ENCODE measurements at regions not wholly inside any gene's neighbourhood (a gene's known extent, or its start where the extent isn't known, plus 50 kb on each side); places are given as distances from the start of the nearest gene placed in this dataset.
A peak's percentile ranks its signal among the peaks of the same experiment; 100 is the strongest.

DNA sequence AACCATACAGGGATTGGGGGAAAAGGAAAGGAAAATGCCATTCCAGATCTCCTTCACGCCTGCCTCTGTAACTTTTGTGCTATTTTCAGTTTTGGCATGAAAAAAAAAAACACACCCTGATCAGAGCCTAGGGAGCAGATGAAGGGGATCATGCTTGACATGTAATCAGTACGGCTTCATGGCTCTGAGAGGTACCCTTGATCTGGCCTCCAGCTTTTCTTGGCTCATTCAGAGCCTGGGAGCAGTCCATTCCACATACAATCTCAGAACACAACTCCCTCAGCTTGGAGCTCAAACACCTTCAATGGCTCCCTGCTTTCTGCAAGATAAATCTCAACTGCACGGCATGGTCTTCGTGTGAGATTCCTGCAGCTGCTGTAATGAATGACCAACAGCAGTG, 422.8 kb upstream of the ZMIZ1 start:
- POLR2A ChIA-PET, result no interaction called here
- H3K27ac Mint-ChIP-seq, result no peak overlapping the region
- DNase-seq, result no peak
- peaks cover 0 to 10% (median 5%) of the 10 kb centered on the region in 9 donors for H3K9me3 Mint-ChIP-seq
- peaks cover 0 to 12% (median 0%) of the 10 kb centered on the region in 3 donors for H3K36me3 Mint-ChIP-seq
- ATAC-seq, result no peak
- H3K4me1 Mint-ChIP-seq, result peaks cover 0 to 7% (median 1%) of the 10 kb centered on the region in 4 donors
- no peak overlapping the region for H3K4me3 Mint-ChIP-seq
- peaks cover 4 to 33% (median 10%) of the 10 kb centered on the region in 5 donors for H3K27me3 Mint-ChIP-seq

DNA sequence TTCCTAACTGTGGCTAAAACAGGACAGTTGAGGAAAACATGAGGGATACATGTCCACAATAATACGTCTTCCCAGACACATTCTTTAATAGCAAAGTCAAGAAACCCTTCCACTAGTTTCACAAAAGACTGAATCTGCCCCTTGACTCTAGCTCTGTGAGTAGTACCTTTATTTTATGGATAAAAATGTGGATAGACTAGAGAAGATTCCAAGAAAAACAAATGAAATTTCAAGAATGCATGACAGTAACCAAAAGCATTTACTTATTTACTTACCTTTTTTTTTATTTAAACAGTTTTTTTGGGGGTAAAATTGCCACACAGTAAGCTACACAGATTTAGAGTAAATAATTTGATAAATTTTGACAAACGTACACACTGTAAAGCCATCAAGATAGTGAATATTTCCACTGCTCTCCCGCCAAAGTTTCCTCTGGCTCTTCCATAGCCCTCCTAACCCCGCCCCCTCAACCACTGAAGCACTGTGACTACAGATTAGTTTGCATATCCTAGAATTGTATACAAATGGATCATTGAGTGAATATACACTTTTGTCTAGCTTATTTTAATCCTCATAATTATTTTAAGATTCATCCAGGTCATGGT, 420.4 kb upstream of the ZMIZ1 start:
- DNase-seq (no peak), ATAC-seq (no peak)
- peaks cover 7 to 54% (median 23%) of the 10 kb centered on the region in 5 donors for H3K27me3 Mint-ChIP-seq
- H3K36me3 Mint-ChIP-seq, result peaks cover 0 to 12% (median 0%) of the 10 kb centered on the region in 3 donors
- POLR2A ChIA-PET, result no interaction called here
- H3K9me3 Mint-ChIP-seq, result peaks cover 0 to 10% (median 5%) of the 10 kb centered on the region in 9 donors
- H3K4me3 Mint-ChIP-seq, result no peak overlapping the region
- no peak overlapping the region for H3K27ac Mint-ChIP-seq
- H3K4me1 Mint-ChIP-seq, result peaks cover 0 to 3% (median 0%) of the 10 kb centered on the region in 4 donors

DNA sequence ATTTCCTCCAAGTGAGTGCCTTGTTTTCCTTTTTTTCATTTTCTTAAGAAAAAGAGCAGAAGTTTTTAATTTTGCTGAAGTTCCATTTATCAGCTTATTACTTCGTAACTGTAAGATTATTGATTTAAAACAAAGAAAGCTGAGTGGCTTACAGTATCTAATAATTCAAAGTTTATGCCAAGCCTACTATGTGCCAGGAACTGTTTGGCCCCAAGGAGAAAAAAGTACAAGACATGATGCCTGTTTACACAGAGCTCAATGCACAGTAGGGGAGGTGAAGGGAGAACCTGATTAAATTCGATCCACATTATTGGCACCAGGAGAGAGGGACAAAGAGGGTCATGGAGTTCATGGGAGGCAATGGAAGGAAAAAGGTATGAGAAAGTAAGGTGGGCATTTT, 419.3 kb upstream of the ZMIZ1 start:
- H3K4me1 Mint-ChIP-seq, result peaks cover 0 to 3% (median 0%) of the 10 kb centered on the region in 4 donors
- DNase-seq (no peak), ATAC-seq (no peak)
- peaks cover 0 to 10% (median 5%) of the 10 kb centered on the region in 9 donors for H3K9me3 Mint-ChIP-seq
- H3K36me3 Mint-ChIP-seq, result peaks cover 0 to 12% (median 0%) of the 10 kb centered on the region in 3 donors
- no peak overlapping the region for H3K4me3 Mint-ChIP-seq
- peaks cover 7 to 65% (median 22%) of the 10 kb centered on the region in 5 donors for H3K27me3 Mint-ChIP-seq
- H3K27ac Mint-ChIP-seq, result no peak overlapping the region
- POLR2A ChIA-PET, result no interaction called here

DNA sequence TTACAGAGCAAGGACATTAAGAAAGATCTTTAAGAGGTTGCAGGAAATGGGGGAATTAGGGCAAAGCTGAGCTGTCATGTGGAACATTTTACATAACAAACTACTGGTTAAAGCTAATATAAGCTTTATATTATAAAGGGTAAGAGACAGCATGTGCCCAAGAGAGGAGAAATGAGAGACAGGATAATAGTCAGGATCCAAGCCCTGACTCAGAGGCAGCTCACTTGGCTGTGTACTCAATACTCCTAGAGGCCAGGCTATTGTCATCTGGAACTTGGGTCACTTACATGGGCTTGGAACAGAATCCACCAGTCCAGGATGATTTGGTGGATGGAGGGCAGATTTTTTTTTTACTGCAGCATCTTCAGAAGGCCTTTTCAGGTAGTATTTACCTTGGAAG, 418.6 kb upstream of the ZMIZ1 start:
- peaks cover 0 to 3% (median 0%) of the 10 kb centered on the region in 9 donors for H3K9me3 Mint-ChIP-seq
- H3K27me3 Mint-ChIP-seq, result peaks cover 8 to 66% (median 25%) of the 10 kb centered on the region in 5 donors
- H3K4me3 Mint-ChIP-seq, result no peak overlapping the region
- H3K36me3 Mint-ChIP-seq, result peaks cover 0 to 5% (median 0%) of the 10 kb centered on the region in 3 donors
- DNase-seq, result no peak
- H3K4me1 Mint-ChIP-seq, result peaks cover 0 to 3% (median 0%) of the 10 kb centered on the region in 4 donors
- H3K27ac Mint-ChIP-seq, result no peak overlapping the region
- POLR2A ChIA-PET, result no interaction called here
- ATAC-seq, result no peak

DNA sequence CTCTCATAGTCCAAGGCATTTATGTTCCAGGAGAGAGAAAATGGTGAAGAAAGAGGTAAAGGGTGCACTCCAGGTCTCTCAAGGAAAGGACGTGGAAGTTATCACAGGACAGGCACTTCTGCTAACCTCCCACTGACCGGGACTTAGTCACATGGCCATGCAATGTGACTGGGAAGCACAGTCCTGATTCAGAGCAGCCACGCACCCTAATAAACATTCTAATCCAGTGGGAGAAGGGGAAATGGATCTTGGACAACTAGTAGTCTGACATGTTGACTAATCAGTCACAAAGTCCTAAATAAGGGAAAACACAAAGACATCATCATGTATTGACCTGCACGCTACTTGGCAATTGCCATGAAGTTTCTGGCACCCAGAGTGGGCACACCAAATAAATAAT, 417.5 kb upstream of the ZMIZ1 start:
- POLR2A ChIA-PET, result no interaction called here
- no peak overlapping the region for H3K27ac Mint-ChIP-seq
- no peak for DNase-seq
- peaks cover 10 to 66% (median 23%) of the 10 kb centered on the region in 5 donors for H3K27me3 Mint-ChIP-seq
- H3K9me3 Mint-ChIP-seq, result no peaks in the 10 kb centered on the region
- no peaks in the 10 kb centered on the region for H3K36me3 Mint-ChIP-seq
- H3K4me1 Mint-ChIP-seq, result peaks cover 0 to 3% (median 0%) of the 10 kb centered on the region in 4 donors
- no peak overlapping the region for H3K4me3 Mint-ChIP-seq
- no peak for ATAC-seq

- POLR2A ChIA-PET, result no interaction called here
- Mint-ChIP-seq H3K27ac (no peak overlapping the region), H3K36me3 (no peaks in the 10 kb centered on the region), H3K4me3 (no peak overlapping the region), H3K9me3 (no peaks in the 10 kb centered on the region), H3K27me3 (peaks cover 6 to 52% (median 23%) of the 10 kb centered on the region in 5 donors), H3K4me1 (no peaks in the 10 kb centered on the region)
- ATAC-seq, result no peak
- no peak for DNase-seq
Measured at GRCh38 chr10:78653555-78653954, 415.2 kb upstream of the ZMIZ1 start.

GRCh38 chr10:78654047-78654590, 414.6 kb upstream of the ZMIZ1 start:
- H3K4me1 Mint-ChIP-seq, result no peaks in the 10 kb centered on the region
- H3K36me3 Mint-ChIP-seq, result no peaks in the 10 kb centered on the region
- H3K9me3 Mint-ChIP-seq, result no peaks in the 10 kb centered on the region
- ATAC-seq (no peak), DNase-seq (no peak)
- H3K4me3 Mint-ChIP-seq, result no peak overlapping the region
- H3K27me3 Mint-ChIP-seq, result peaks cover 6 to 51% (median 23%) of the 10 kb centered on the region in 5 donors
- POLR2A ChIA-PET, result no interaction called here
- H3K27ac Mint-ChIP-seq, result no peak overlapping the region

GRCh38 chr10:78655979-78656378, 412.8 kb upstream of the ZMIZ1 start:
- Mint-ChIP-seq H3K4me1 (no peaks in the 10 kb centered on the region), H3K36me3 (no peaks in the 10 kb centered on the region), H3K9me3 (no peaks in the 10 kb centered on the region), H3K4me3 (no peak overlapping the region), H3K27me3 (peaks cover 4 to 32% (median 18%) of the 10 kb centered on the region in 5 donors), H3K27ac (no peak overlapping the region)
- POLR2A ChIA-PET, result no interaction called here
- ATAC-seq (no peak), DNase-seq (no peak)

DNA sequence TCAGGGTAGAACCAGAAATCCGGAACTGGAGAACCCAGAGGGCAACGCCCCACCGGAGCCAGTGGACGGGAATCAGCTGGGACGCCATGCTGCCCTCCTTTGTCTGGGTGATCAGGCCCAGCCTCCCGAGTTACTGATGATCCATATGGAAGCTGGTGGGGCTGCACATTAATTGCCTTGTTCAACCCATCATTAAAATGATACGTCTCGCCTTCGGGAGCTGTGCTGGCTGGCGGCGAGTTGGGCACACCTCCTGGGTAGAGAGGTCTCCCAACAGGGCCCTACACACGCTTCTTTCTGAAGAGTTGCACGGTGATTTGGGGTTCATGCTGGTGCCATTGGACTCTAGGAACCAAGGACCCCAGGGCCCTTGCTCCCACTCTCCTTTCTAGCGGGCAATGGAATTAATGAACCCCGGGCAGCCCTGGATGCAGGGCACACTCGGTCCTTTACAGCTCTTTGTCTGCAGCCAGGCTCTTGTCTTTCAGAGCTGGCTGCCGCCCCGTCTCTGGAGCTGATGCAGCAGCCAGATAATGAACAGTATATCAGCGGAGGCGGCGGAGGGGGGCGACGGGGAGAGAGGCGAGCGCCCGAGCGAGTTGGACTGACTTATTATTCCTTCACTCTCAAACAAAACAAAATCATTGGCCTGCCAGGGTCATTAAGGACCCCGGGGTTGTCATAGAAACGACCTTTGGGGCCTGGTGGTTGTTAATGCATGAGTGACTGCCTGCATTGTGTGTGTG, 412.2 kb upstream of the ZMIZ1 start:
- Mint-ChIP-seq H3K27ac (no peak overlapping the region), H3K9me3 (no peaks in the 10 kb centered on the region), H3K4me1 (no peaks in the 10 kb centered on the region), H3K27me3 (peaks cover 7 to 26% (median 14%) of the 10 kb centered on the region in 5 donors), H3K4me3 (no peak overlapping the region), H3K36me3 (no peaks in the 10 kb centered on the region)
- ATAC-seq, result no peak
- DNase-seq, result no peak
- POLR2A ChIA-PET, result no interaction called here

DNA sequence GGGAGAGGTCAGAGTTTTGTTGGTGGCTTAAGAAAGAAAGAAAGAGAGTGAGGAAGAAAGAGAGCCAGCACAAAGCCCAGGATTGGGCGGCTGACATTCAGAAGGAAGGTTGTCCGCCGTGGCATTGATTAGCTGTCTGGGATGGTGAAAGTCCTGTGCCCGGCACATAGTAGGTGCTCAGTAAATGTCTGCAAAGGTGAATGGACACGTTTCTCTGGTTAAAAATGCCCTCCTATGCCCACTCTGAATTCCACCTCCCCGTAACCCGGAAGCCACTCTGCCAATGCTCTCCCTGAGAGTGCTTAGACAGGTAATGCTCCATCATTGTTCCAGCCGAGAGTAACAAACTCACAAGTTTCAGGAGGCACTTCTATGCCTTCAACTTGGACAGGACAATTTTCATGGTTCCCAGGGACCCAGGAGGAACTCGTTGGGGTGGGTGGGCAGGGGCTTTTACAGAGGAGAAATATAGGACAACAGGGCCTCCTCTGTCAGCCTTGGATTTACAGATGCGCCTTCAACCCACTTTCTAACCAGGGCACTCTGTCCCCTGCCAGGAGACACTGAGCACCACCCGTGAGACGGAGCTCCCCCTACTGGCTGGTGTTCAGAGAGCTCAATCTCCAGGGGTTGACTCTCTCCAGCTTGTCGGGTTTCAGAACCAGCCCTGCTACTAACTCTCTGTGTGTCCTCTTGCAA, 411.5 kb upstream of the ZMIZ1 start:
- POLR2A ChIA-PET, result no interaction called here
- Mint-ChIP-seq H3K36me3 (no peaks in the 10 kb centered on the region), H3K9me3 (no peaks in the 10 kb centered on the region), H3K4me3 (no peak overlapping the region), H3K27me3 (peaks cover 10 to 21% (median 14%) of the 10 kb centered on the region in 5 donors), H3K27ac (no peak overlapping the region), H3K4me1 (no peaks in the 10 kb centered on the region)
- ATAC-seq (peak; percentile 62 to 73), DNase-seq (peak; percentile 11 to 74 (median 47))

DNA sequence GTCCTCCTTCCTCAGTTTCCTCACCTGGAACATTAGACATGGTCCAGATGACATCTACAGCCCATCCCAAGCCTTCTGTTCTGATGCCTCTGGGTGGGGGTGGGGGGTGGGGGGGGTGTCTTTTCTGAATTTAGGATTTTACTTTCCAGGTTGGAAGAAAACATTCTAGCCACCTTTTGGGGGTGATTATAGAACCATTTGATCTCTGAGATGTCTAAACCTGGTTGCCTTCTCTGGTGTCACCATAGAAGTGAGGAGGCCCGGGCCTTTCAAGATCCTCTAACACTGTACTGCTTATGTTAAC, 411.0 kb upstream of the ZMIZ1 start:
- no peak overlapping the region for H3K4me3 Mint-ChIP-seq

GRCh38 chr10:78658645-78659597, 409.8 kb upstream of the ZMIZ1 start:
- POLR2A ChIA-PET, result no interaction called here
- Mint-ChIP-seq H3K27me3 (peaks cover 6 to 21% (median 12%) of the 10 kb centered on the region in 5 donors), H3K27ac (no peak overlapping the region), H3K4me1 (no peaks in the 10 kb centered on the region), H3K4me3 (no peak overlapping the region), H3K9me3 (peaks cover 0 to 7% (median 0%) of the 10 kb centered on the region in 9 donors), H3K36me3 (peaks cover 0 to under 1% (median 0%) of the 10 kb centered on the region in 3 donors)
- no peak for DNase-seq
- no peak for ATAC-seq

More for the DNA sequence above, 411.0 kb upstream of the ZMIZ1 start:
- no peaks in the 10 kb centered on the region for H3K36me3 Mint-ChIP-seq
- no peaks in the 10 kb centered on the region for H3K9me3 Mint-ChIP-seq
- no peak overlapping the region for H3K27ac Mint-ChIP-seq
- H3K4me1 Mint-ChIP-seq, result no peaks in the 10 kb centered on the region
- ATAC-seq, result no peak
- POLR2A ChIA-PET, result no interaction called here
- DNase-seq, result no peak
- H3K27me3 Mint-ChIP-seq, result peaks cover 10 to 17% (median 13%) of the 10 kb centered on the region in 5 donors
